ENCODE measurements at regions not wholly inside any gene's neighbourhood (a gene's known extent, or its start where the extent isn't known, plus 50 kb on each side); places are given as distances from the start of the nearest gene placed in this dataset.

DNA sequence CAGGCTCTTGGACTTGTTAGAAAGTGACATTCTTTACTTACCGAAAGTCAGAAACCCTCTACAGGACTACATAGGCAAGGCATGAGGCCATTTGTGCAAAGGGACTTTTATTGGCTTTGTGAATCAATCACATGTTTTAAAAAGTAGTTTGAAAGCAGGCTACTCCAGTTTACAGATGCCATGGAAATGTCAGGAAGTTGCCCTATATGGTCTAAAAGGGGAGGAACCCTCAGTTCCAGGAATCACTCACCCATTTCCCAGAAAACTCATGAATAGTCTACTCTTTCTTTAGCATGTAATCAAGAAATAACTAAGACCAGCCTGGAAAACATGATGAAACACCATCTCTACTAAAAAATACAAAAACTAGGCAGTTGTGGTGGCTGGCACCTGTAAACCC is 51.0 kb upstream of the MKRN3 start:
- Histone ChIP-seq H3K36me3 (ENCODE audit: insufficient read depth, low read length) (no peaks in the 10 kb centered on the region), H3K4me2 (ENCODE audit: low read length) (no peak overlapping the region), H3K27ac (ENCODE audit: low read depth, low read length) (no peak overlapping the region), H3K4me3 (ENCODE audit: insufficient read depth, low read depth, low read length) (no peak overlapping the region), H4K20me1 (ENCODE audit: insufficient read depth, low read length) (no peaks in the 10 kb centered on the region), H3K27me3 (ENCODE audit: insufficient read depth, low read length) (no peaks in the 10 kb centered on the region), H3K9ac (ENCODE audit: low read length) (no peak overlapping the region), H3K79me2 (ENCODE audit: insufficient read depth, low read length) (no peaks in the 10 kb centered on the region), H3K9me3 (ENCODE audit: insufficient read depth, low read depth, low read length) (peaks cover 2% of the 10 kb centered on the region), H3K4me1 (ENCODE audit: insufficient read depth, low read length) (no peaks in the 10 kb centered on the region), H2AFZ (ENCODE audit: low read depth, low read length) (no peak overlapping the region)
- no peak for TF ChIP-seq EZH2 (IDR thresholded peaks at IDR 0.05; ENCODE audit: insufficient read depth, low read length)
- TF ChIP-seq, protein P1, sequence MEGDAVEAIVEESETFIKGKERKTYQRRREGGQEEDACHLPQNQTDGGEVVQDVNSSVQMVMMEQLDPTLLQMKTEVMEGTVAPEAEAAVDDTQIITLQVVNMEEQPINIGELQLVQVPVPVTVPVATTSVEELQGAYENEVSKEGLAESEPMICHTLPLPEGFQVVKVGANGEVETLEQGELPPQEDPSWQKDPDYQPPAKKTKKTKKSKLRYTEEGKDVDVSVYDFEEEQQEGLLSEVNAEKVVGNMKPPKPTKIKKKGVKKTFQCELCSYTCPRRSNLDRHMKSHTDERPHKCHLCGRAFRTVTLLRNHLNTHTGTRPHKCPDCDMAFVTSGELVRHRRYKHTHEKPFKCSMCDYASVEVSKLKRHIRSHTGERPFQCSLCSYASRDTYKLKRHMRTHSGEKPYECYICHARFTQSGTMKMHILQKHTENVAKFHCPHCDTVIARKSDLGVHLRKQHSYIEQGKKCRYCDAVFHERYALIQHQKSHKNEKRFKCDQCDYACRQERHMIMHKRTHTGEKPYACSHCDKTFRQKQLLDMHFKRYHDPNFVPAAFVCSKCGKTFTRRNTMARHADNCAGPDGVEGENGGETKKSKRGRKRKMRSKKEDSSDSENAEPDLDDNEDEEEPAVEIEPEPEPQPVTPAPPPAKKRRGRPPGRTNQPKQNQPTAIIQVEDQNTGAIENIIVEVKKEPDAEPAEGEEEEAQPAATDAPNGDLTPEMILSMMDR (IDR thresholded peaks at IDR 0.05; ENCODE audit: insufficient read depth, low read depth, low read length), result no peak
- Mint-ChIP-seq H3K4me1 (ENCODE audit: low read depth, unreplicated experiment) (peaks cover 1% of the 10 kb centered on the region), H3K27me3 (ENCODE audit: low read depth, unreplicated experiment) (no peaks in the 10 kb centered on the region), H3K9me3 (ENCODE audit: unreplicated experiment) (peaks cover 13% of the 10 kb centered on the region), H3K4me3 (ENCODE audit: unreplicated experiment) (no peak overlapping the region), H3K36me3 (ENCODE audit: low read depth, unreplicated experiment) (no peaks in the 10 kb centered on the region), H3K27ac (ENCODE audit: unreplicated experiment) (no peak overlapping the region)
- FAIRE-seq, result no peak
- DNase-seq (ENCODE audit: low read depth), result no peak

DNA sequence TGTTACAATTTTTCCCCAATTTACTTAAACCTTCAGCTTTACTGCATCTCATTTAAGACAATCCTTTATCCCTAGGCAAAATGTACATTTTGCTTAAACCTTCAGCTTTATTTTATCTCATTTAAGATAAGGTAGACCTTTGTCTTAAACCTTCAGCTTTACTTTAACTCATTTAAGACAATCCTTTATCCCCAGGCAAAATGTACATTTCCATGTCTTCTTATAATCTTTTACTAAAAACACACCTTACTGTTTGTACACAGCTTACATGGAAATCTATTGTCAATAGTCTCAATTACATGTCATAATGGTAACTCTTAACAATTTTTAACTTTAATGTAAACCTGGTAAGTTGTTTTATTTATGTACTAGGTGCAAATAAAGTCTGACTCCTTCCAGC is 58.7 kb upstream of the MKRN3 start:
- Mint-ChIP-seq H3K27ac (ENCODE audit: unreplicated experiment) (no peak overlapping the region), H3K27me3 (ENCODE audit: low read depth, unreplicated experiment) (no peaks in the 10 kb centered on the region), H3K36me3 (ENCODE audit: low read depth, unreplicated experiment) (no peaks in the 10 kb centered on the region), H3K4me3 (ENCODE audit: unreplicated experiment) (no peak overlapping the region), H3K9me3 (ENCODE audit: unreplicated experiment) (peaks cover 14% of the 10 kb centered on the region), H3K4me1 (ENCODE audit: low read depth, unreplicated experiment) (no peaks in the 10 kb centered on the region)
- FAIRE-seq, result no peak
- Histone ChIP-seq H3K9ac (ENCODE audit: low read length) (no peak overlapping the region), H3K4me3 (ENCODE audit: insufficient read depth, low read depth, low read length) (no peak overlapping the region), H3K27ac (ENCODE audit: low read depth, low read length) (no peak overlapping the region), H3K79me2 (ENCODE audit: insufficient read depth, low read length) (no peaks in the 10 kb centered on the region), H3K36me3 (ENCODE audit: insufficient read depth, low read length) (no peaks in the 10 kb centered on the region), H4K20me1 (ENCODE audit: insufficient read depth, low read length) (no peaks in the 10 kb centered on the region), H3K4me1 (ENCODE audit: insufficient read depth, low read length) (no peaks in the 10 kb centered on the region), H3K4me2 (ENCODE audit: low read length) (no peak overlapping the region), H2AFZ (ENCODE audit: low read depth, low read length) (no peak overlapping the region), H3K9me3 (ENCODE audit: insufficient read depth, low read depth, low read length) (peaks cover 2% of the 10 kb centered on the region), H3K27me3 (ENCODE audit: insufficient read depth, low read length) (no peaks in the 10 kb centered on the region)
- no peak for DNase-seq (ENCODE audit: low read depth)
- TF ChIP-seq EZH2 (IDR thresholded peaks at IDR 0.05; ENCODE audit: insufficient read depth, low read length), result no peak
- TF ChIP-seq, protein P1 (IDR thresholded peaks at IDR 0.05; ENCODE audit: insufficient read depth, low read depth, low read length), result no peak

DNA sequence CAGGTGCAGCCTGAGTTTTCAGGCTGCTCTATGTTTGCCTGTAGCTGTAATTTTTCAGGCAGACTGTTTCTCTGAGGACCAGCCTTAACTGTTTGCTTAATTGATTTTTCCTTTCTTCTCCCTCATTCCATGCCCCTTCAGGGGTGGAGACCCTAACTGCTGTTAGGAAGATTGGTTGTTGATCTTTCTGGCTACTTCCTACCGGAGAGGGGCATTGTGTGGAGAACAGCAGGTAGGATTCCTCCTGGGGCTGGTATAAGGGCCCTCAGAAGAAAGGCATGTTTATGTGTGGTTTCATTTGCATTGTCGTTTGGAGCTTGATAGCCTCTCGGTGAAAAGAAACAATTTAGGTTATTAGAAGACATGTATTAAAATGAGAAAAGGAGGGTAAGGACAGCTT is 56.9 kb upstream of the GOLGA6L2 start:
- H2AFZ ChIP-seq (ENCODE audit: low read depth, low read length), result no peak overlapping the region

More for the DNA sequence above, 56.9 kb upstream of the GOLGA6L2 start:
- peaks cover 6% of the 10 kb centered on the region for H3K9me3 Mint-ChIP-seq (ENCODE audit: unreplicated experiment)
- no peak overlapping the region for H3K4me2 ChIP-seq (ENCODE audit: low read length)
- H3K36me3 ChIP-seq (ENCODE audit: insufficient read depth, low read length), result no peaks in the 10 kb centered on the region
- no peak overlapping the region for H3K27ac Mint-ChIP-seq (ENCODE audit: unreplicated experiment)
- no peaks in the 10 kb centered on the region for H3K79me2 ChIP-seq (ENCODE audit: insufficient read depth, low read length)
- no peak overlapping the region for H3K27ac ChIP-seq (ENCODE audit: low read depth, low read length)
- FAIRE-seq, result no peak
- DNase-seq (ENCODE audit: low read depth), result no peak
- H4K20me1 ChIP-seq (ENCODE audit: insufficient read depth, low read length), result no peaks in the 10 kb centered on the region
- H3K4me1 Mint-ChIP-seq (ENCODE audit: low read depth, unreplicated experiment), result no peaks in the 10 kb centered on the region
- no peaks in the 10 kb centered on the region for H3K36me3 Mint-ChIP-seq (ENCODE audit: low read depth, unreplicated experiment)
- H3K4me3 Mint-ChIP-seq (ENCODE audit: unreplicated experiment), result no peak overlapping the region
- no peaks in the 10 kb centered on the region for H3K4me1 ChIP-seq (ENCODE audit: insufficient read depth, low read length)
- no peaks in the 10 kb centered on the region for H3K27me3 ChIP-seq (ENCODE audit: insufficient read depth, low read length)
- H3K27me3 Mint-ChIP-seq (ENCODE audit: low read depth, unreplicated experiment), result no peaks in the 10 kb centered on the region
- TF ChIP-seq, protein P1 (IDR thresholded peaks at IDR 0.05; ENCODE audit: insufficient read depth, low read depth, low read length), result no peak
- TF ChIP-seq EZH2 (IDR thresholded peaks at IDR 0.05; ENCODE audit: insufficient read depth, low read length), result no peak
- H3K9me3 ChIP-seq (ENCODE audit: insufficient read depth, low read depth, low read length), result no peaks in the 10 kb centered on the region
- no peak overlapping the region for H3K4me3 ChIP-seq (ENCODE audit: insufficient read depth, low read depth, low read length)
- H3K9ac ChIP-seq (ENCODE audit: low read length), result no peak overlapping the region

Data from astrocyte (in vitro differentiated cells and primary cell).